K562 (cell line): ENCODE measurements at regions not wholly inside any gene's neighbourhood (a gene's known extent, or its start where the extent isn't known, plus 50 kb on each side); places are given as distances from the start of the nearest gene placed in this dataset.

Source experiments
- ATAC-seq: fragments of 200-7000 bp; cut with Tn5 transposase; 3 replicates; pipeline ENCODE4 v1.9.1; 2020; ENCODE audit warnings: moderate library complexity
- BruUV-seq: library from RNA; stranded (reverse); fragments of 400-500 nt; replicated peaks from 2 replicates; lab custom pipeline; 2021; lab: Mats Ljungman, UMichigan
- CTCF ChIA-PET: fragments of 300-600 bp; formaldehyde crosslinking; extraction: SDS; loops from one replicate; lab custom pipeline; 2021; ENCODE audit warnings: low intra/inter-chr PET ratio; lab: Yijun Ruan, JAX
- POLR2A ChIA-PET: fragments of 300-600, 350-650 bp; sonication (Branson Sonifier 250); formaldehyde crosslinking; extraction: SDS; loops from one replicate; lab custom pipeline; 2021; ENCODE audit warnings: antibody characterized with exemption, inconsistent platforms; lab: Yijun Ruan, JAX
- DNase-seq, 4 experiments: peaks; one replicate each; pipeline versions ENCODE4 v3.0.0 to v3.0.0-alpha.2; 2011 to 2018; ENCODE audit warnings: low spot score in 3 of 4, mixed read lengths in 3 of 4; ENCODE audit errors: extremely low read depth in 1 of 4
- FAIRE-seq: peaks from 2 replicates; lab custom pipeline; 2011; peaks lifted over from hg19 to GRCh38; lab: Jason Lieb, UNC
- H2AFZ ChIP-seq: 2 replicates; pipeline ENCODE4 v1.6.0; 2011; ENCODE audit warnings: low read depth, low read length, control low read depth, inconsistent platforms
- H3K27ac ChIP-seq: fragments of 200-600 bp; 3 replicates; pipeline ENCODE4 v1.8.0; 2011; ENCODE audit warnings: low read depth, mild to moderate bottlenecking, control low read depth, inconsistent platforms, low read length, moderate library complexity, mixed read lengths; ENCODE audit errors: extremely low read depth
- H3K27me3 ChIP-seq, 2 experiments: fragments of 300-600 bp in 1 of 2; 2 replicates in 1 of 2; 3 replicates in 1 of 2; pipeline versions ENCODE4 v1.6.0 to v1.8.0; 2011; ENCODE audit warnings: inconsistent platforms in 2 of 2, low read length in 2 of 2, mild to moderate bottlenecking in 1 of 2, mixed read lengths in 1 of 2, moderate library complexity in 1 of 2; ENCODE audit not compliant: control insufficient read depth in 2 of 2, insufficient read depth in 2 of 2
- H3K36me3 ChIP-seq: fragments of 300-600 bp; 3 replicates; pipeline ENCODE4 v1.8.0; 2011; ENCODE audit warnings: mild to moderate bottlenecking, low read length, inconsistent platforms; ENCODE audit not compliant: control insufficient read depth, insufficient read depth
- H3K4me1 ChIP-seq, 2 experiments: fragments of 200-600 bp in 1 of 2; replicated peaks in 1 of 2; 2 replicates in 1 of 2; 3 replicates in 1 of 2; pipeline versions ENCODE4 v1.5.1 to v1.8.0; 2011; ENCODE audit warnings: inconsistent platforms in 2 of 2, low read length in 2 of 2, mild to moderate bottlenecking in 1 of 2, mixed read lengths in 1 of 2, moderate library complexity in 1 of 2; ENCODE audit not compliant: control insufficient read depth in 2 of 2, insufficient read depth in 2 of 2
- H3K4me2 ChIP-seq: 2 replicates; pipeline ENCODE4 v1.6.1; 2011; ENCODE audit warnings: low read length, control low read depth, inconsistent platforms, mixed read lengths; ENCODE audit not compliant: insufficient read depth
- H3K4me3 ChIP-seq: fragments of 200-600 bp; sonication (generic), shearing (Covaris generic); 2 replicates; pipeline ENCODE4 v1.5.1; 2016; ENCODE audit warnings: control low read depth, inconsistent platforms
- H3K79me2 ChIP-seq: fragments of 200-600 bp; 3 replicates; pipeline ENCODE4 v1.8.0; 2011; ENCODE audit warnings: low read length, inconsistent platforms; ENCODE audit not compliant: control insufficient read depth, insufficient read depth
- H3K9ac ChIP-seq, 2 experiments: 2 replicates each; pipeline versions ENCODE4 v1.6.0 to v1.6.1; 2011; ENCODE audit warnings: low read depth in 2 of 2, low read length in 2 of 2, control low read depth in 1 of 2, inconsistent platforms in 1 of 2, mild to moderate bottlenecking in 1 of 2, mixed read lengths in 1 of 2; ENCODE audit not compliant: insufficient read depth in 1 of 2
- H3K9me1 ChIP-seq: one replicate; pipeline ENCODE4 v1.6.0; 2011; ENCODE audit warnings: inconsistent platforms, mild to moderate bottlenecking, low read length, moderate library complexity; ENCODE audit not compliant: control insufficient read depth, insufficient read depth
- H3K9me3 ChIP-seq: replicated peaks from 2 replicates; pipeline ENCODE4 v1.5.1; 2011; ENCODE audit warnings: low read depth, low read length, inconsistent platforms; ENCODE audit not compliant: control insufficient read depth, insufficient read depth
- H4K20me1 ChIP-seq: replicated peaks from 2 replicates; pipeline ENCODE4 v1.6.1; 2011; ENCODE audit warnings: low read length, inconsistent platforms, mixed read lengths; ENCODE audit not compliant: control insufficient read depth, insufficient read depth
- CBFA2T3 ChIP-seq: fragments of 450-650 bp; IDR thresholded peaks from 2 replicates; pipeline ENCODE4 v1.6.1; 2017
- CREM ChIP-seq: IDR thresholded peaks from 2 replicates; pipeline ENCODE4 v1.6.1; 2014; ENCODE audit warnings: antibody characterized with exemption, low read depth
- E2F5 ChIP-seq: sonication (generic); formaldehyde crosslinking; IDR thresholded peaks from 2 replicates; pipeline ENCODE4 v1.8.0; 2022; ENCODE audit warnings: mild to moderate bottlenecking, missing genetic modification reagents
- HMBOX1 ChIP-seq: sonication (generic); IDR thresholded peaks from 2 replicates; pipeline ENCODE4 v1.6.1; 2016
- HMGN3 ChIP-seq: IDR thresholded peaks from 2 replicates; pipeline ENCODE4 v1.6.1; 2011; ENCODE audit warnings: borderline replicate concordance, low read depth, mild to moderate bottlenecking, mixed read lengths, low read length; ENCODE audit not compliant: insufficient read length; ENCODE audit errors: extremely low read depth
- HMGXB4 ChIP-seq: sonication (generic); formaldehyde crosslinking; IDR thresholded peaks from 2 replicates; pipeline ENCODE4 v1.8.1; 2023; ENCODE audit warnings: mild to moderate bottlenecking, missing genetic modification reagents
- IRF1 ChIP-seq: sonication (generic); formaldehyde crosslinking; IDR thresholded peaks from 2 replicates; pipeline ENCODE4 v1.8.0; 2022; ENCODE audit warnings: missing genetic modification reagents, mild to moderate bottlenecking, borderline replicate concordance
- NFIC ChIP-seq: fragments of 450-650 bp; IDR thresholded peaks from 2 replicates; pipeline ENCODE4 v1.6.1; 2017; ENCODE audit warnings: mild to moderate bottlenecking, inconsistent platforms
- PREB ChIP-seq: sonication (generic); formaldehyde crosslinking; IDR thresholded peaks from 2 replicates; pipeline ENCODE4 v1.8.1; 2023; ENCODE audit warnings: mild to moderate bottlenecking, missing genetic modification reagents
- PURB ChIP-seq: sonication (generic); formaldehyde crosslinking; IDR thresholded peaks from 2 replicates; pipeline ENCODE4 v1.9.0; 2021; ENCODE audit warnings: low read depth, mild to moderate bottlenecking, missing genetic modification reagents
- RHOXF2B ChIP-seq: fragments of 250-450 bp; sonication (Bioruptor Pico); conservative IDR thresholded peaks from 2 replicates; pipeline ENCODE4 v1.5.1; 2021
- STAT5A ChIP-seq: IDR thresholded peaks from 2 replicates; pipeline ENCODE4 v1.6.1; 2012; ENCODE audit warnings: low read length, inconsistent platforms, borderline replicate concordance
- TAF7 ChIP-seq: fragments of 450-650 bp; IDR thresholded peaks from 2 replicates; pipeline ENCODE4 v1.6.1; 2016; ENCODE audit warnings: missing genetic modification characterization, missing compliant biosample characterization
- TAL1 ChIP-seq: fragments of 450-650 bp; IDR thresholded peaks from 2 replicates; pipeline ENCODE4 v1.6.1; 2016; ENCODE audit warnings: mild to moderate bottlenecking
- ZNF217 ChIP-seq: sonication (generic); formaldehyde crosslinking; IDR thresholded peaks from 2 replicates; pipeline ENCODE4 v1.8.0; 2022; ENCODE audit warnings: mild to moderate bottlenecking, missing genetic modification reagents
- ZNF561 ChIP-seq: fragments of 450-650 bp; formaldehyde crosslinking; conservative IDR thresholded peaks from 2 replicates; pipeline ENCODE4 v1.4.0; 2020; ENCODE audit warnings: mild to moderate bottlenecking, moderate library complexity
- ZNF707 ChIP-seq: fragments of 250-450 bp; sonication (Bioruptor Pico); conservative IDR thresholded peaks from 2 replicates; pipeline ENCODE4 v1.8.0; 2022; ENCODE audit warnings: inconsistent platforms, mild to moderate bottlenecking, moderate library complexity
- ZNF79 ChIP-seq: fragments of 250-450 bp; sonication (Bioruptor Pico); IDR thresholded peaks from 2 replicates; pipeline ENCODE4 v1.4.0; 2020; ENCODE audit warnings: low read depth, mild to moderate bottlenecking, moderate library complexity
- WGBS: fragments of 100-300 bp; shearing (Covaris generic); methylation state at CpG from one replicate; pipeline ENCODE4 v1.1.6; 2016; ENCODE audit warnings: low coverage, mixed read lengths; ENCODE audit not compliant: insufficient coverage; ENCODE audit errors: missing lambda C conversion rate; 5-methylcytosine and 5-hydroxymethylcytosine counted together
- in situ Hi-C: fragments of 300-500 bp; cut with MboI; formaldehyde crosslinking; loops from 4 replicates; pipeline ENCODE4 v1.15.0; 2018; ENCODE audit warnings: inconsistent platforms, mixed read lengths
- intact Hi-C: fragments of 100-400 bp; cut with micrococcal nuclease; formaldehyde crosslinking; loops from 2 replicates; pipeline ENCODE4 v1.14.2; 2022

GRCh38 chr12:33690562-33690961 lies 250.9 kb upstream of the SYT10 start:
- FAIRE-seq (no peak), ATAC-seq (no peak), DNase-seq (no peak)
- ChIA-PET CTCF (no interaction called here), POLR2A (interaction anchor here (0.9 kb wide), 1 partner anchor 14 kb away, joined by 4 read pairs; no protein-coding TSS in a partner anchor)
- Histone ChIP-seq H3K27ac (no peak overlapping the region), H3K9me1 (no peaks in the 10 kb centered on the region), H3K4me2 (no peak overlapping the region), H3K4me3 (no peak overlapping the region), H3K4me1 (0 out of 5 replicates have a peak, but pooled peaks cover 0 to 2% of the 10 kb centered on the region in 2 experiments), H3K9me3 (no peaks in the 10 kb centered on the region; the same call in 1 of the 2 replicates), H3K79me2 (no peaks in the 10 kb centered on the region), H3K36me3 (no peaks in the 10 kb centered on the region), H2AFZ (no peak overlapping the region), H4K20me1 (no peaks in the 10 kb centered on the region), H3K27me3 (no peaks in the 10 kb centered on the region), H3K9ac (no peak overlapping the region)
- in situ Hi-C loops, result no loop called here
- WGBS, result 36% methylated on average over 1 of the region's 1 CpG
- intact Hi-C loops, result no loop called here
- BruUV-seq, result no TSS peak
- TF ChIP-seq PREB (CRISPR knock-in tag), result no peak
- TF ChIP-seq STAT5A, result no peak
- no peak for TF ChIP-seq CREM
- no peak for TF ChIP-seq NFIC
- TF ChIP-seq HMGN3, result no peak
- no peak for TF ChIP-seq HMGXB4 (CRISPR knock-in tag)
- peak; percentile 28; the same call in 1 of the 2 replicates for TF ChIP-seq TAL1
- no peak for TF ChIP-seq ZNF707 (CRISPR knock-in tag)
- TF ChIP-seq CBFA2T3, result peak; percentile 68
- no peak for TF ChIP-seq IRF1 (CRISPR knock-in tag)
- no peak for TF ChIP-seq ZNF79
- no peak for TF ChIP-seq HMBOX1
- no peak for TF ChIP-seq TAF7
- no peak for TF ChIP-seq ZNF217 (CRISPR knock-in tag)
- TF ChIP-seq ZNF561 (CRISPR knock-in tag), result no peak
- no peak for TF ChIP-seq PURB (CRISPR knock-in tag)
- TF ChIP-seq E2F5 (CRISPR knock-in tag), result no peak
- TF ChIP-seq RHOXF2B, result no peak
